22Rv1 (cell line): ENCODE measurements at regions not wholly inside any gene's neighbourhood (a gene's known extent, or its start where the extent isn't known, plus 50 kb on each side); places are given as distances from the start of the nearest gene placed in this dataset.
"Not testable (repeated sequence)": the region's sequence is repeated elsewhere in the genome, so short reads cannot be mapped to it uniquely, and the experiment has no call there.

ENCODE experiments used
- H3K27ac ChIP-seq: fragments of 450-650 bp; 2 replicates; pipeline ENCODE4 v1.5.1; 2017
- ZFX ChIP-seq: fragments of 450-650 bp; IDR thresholded peaks from 2 replicates; pipeline ENCODE4 v1.6.1; 2017; ENCODE audit warnings: antibody characterized with exemption, borderline replicate concordance
- TF ChIP-seq, protein P1 (sequence below): fragments of 450-650 bp; IDR thresholded peaks from 2 replicates; pipeline ENCODE4 v1.5.1; 2017; ENCODE audit warnings: mild to moderate bottlenecking

DNA sequence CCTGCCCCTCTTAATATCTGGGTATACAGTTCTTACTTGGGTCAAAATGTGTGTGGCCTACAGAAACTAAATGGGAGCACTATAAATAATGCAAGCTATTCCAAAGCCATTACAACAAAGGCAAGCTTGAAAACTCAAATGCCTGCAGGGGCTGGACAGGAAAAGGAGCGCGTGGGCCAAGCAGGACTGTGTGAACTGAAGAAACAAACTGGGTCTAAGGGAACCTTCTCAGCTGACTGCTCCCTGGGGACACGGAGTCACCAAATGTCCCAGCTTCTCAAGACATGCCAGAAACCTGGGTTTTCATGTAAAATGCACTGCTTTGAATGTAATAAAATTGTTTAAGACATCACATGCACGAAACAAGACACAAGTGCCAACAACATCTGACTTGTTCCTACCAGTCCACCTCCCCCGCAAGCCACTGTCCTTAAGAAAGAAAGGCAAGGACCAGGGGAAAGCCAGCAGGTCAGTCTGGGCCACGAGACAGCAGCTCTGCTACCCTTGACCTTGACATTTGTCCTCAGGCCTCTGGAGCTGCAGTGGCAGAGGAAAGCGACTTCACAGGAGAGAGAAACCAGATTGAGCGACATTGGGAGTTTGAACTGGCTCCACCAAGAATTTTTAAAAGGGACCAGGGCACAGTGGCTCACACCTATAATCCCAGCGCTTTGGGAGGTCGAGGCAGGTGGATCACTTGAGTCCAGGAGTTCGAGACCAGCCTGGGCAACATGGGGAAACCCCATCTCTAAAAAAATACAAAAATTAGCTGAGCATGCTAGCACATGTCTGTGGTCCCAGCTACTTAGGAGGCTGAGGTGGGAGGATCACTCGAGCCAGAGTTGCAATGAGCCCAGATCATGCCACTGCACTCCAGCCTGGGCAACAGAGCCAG, 89.7 kb upstream of the SH3BP4 start:
- H3K27ac ChIP-seq: no peak overlapping the region

DNA sequence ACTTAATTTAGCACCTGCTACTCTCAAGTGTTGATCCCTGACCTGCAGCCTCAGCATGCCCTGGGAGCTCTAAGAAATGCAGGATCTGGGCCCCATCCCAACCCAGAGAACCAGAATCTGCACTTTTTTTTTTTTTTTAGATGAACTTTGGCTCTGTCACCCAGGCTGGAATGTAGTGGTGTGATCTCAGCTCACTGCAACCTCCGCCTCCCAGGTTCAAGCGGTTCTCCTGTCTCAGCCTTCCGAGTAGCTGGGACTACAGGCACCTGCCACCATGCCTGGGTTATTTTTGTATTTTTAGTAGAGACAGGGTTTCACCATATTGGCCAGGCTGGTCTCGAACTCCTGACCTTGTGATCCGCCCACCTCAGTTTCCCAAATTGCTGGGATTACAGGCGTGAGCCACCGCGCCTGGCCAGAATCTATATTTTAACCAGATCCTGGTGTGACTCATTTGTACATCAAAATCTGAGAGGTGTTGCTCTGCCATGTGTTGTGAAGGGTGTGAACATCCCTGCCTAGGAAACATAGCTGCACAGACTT, 92.4 kb upstream of the SH3BP4 start:
- H3K27ac ChIP-seq: not testable (repeated sequence)

More for the DNA sequence above, 89.7 kb upstream of the SH3BP4 start:
- no peak for TF ChIP-seq ZFX

DNA sequence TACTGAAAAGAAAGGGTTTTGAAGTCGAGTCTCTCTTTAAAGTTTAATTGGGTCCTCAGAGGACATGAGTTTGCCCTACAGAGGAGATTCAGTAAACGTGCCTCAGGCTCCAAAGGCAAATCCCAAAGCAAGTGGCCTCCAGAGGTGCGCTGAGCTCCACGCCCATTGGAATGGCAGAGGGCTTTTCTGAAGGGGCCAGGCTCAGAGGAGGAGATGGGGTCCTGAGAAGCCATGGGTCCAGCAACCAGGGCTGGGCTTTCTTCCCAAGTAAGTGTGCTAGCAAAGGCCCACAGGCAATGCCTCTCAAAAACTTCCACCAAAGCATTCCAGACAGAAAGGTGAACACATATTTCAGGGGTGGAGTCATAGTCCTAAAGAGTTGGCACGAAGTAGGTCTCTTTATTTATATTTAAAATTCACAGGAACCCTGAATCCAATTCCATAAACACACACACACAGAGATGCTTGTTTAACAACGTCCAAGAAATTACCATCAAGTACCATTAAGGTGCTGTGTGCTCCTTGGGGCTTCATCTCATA, 93.0 kb upstream of the SH3BP4 start:
- no peak overlapping the region for H3K27ac ChIP-seq
- TF ChIP-seq, protein P1, sequence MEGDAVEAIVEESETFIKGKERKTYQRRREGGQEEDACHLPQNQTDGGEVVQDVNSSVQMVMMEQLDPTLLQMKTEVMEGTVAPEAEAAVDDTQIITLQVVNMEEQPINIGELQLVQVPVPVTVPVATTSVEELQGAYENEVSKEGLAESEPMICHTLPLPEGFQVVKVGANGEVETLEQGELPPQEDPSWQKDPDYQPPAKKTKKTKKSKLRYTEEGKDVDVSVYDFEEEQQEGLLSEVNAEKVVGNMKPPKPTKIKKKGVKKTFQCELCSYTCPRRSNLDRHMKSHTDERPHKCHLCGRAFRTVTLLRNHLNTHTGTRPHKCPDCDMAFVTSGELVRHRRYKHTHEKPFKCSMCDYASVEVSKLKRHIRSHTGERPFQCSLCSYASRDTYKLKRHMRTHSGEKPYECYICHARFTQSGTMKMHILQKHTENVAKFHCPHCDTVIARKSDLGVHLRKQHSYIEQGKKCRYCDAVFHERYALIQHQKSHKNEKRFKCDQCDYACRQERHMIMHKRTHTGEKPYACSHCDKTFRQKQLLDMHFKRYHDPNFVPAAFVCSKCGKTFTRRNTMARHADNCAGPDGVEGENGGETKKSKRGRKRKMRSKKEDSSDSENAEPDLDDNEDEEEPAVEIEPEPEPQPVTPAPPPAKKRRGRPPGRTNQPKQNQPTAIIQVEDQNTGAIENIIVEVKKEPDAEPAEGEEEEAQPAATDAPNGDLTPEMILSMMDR: no peak
- TF ChIP-seq ZFX: no peak

DNA sequence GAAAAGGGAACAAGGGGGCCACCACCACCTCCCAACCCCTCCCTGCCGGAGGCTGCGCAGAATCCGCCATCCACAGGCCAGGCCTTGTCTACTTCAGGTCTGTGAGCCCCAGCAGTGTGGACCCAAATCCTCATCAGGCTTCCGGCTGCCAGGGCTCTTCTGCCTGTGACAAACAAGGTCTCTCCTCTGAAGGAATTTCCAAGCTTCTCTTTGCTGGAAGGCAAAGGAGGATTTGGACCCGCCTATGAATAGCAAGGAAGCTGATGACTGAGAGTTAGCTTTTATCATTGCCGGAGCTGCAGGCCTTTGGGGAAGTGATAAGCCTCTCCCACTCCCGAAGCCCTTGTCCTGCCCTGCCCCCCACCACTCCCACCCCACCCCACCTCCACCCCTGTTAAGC, 93.7 kb upstream of the SH3BP4 start:
- TF ChIP-seq ZFX: no peak
- TF ChIP-seq, protein P1: no peak
- H3K27ac ChIP-seq: no peak overlapping the region

DNA sequence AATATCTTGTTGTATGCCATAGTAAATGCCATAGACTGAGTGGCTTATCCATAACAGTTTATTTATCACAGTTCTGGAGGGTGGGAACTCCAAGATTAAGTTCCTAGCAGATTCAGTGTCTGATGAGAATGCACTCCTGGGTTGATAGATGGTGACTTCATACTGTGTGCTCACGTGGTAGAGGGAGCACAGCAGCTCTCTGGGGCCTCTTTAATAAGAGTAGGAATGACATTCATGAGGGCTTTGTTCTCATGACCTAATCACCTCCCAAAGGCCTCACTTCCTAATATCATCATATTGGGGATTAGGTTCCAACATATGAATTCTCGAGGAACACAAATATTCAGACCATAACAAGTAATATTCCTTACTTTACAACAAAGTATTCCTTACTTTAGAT, 98.1 kb upstream of the SH3BP4 start:
- TF ChIP-seq, protein P1: no peak
- no peak for TF ChIP-seq ZFX
- H3K27ac ChIP-seq: no peak overlapping the region

DNA sequence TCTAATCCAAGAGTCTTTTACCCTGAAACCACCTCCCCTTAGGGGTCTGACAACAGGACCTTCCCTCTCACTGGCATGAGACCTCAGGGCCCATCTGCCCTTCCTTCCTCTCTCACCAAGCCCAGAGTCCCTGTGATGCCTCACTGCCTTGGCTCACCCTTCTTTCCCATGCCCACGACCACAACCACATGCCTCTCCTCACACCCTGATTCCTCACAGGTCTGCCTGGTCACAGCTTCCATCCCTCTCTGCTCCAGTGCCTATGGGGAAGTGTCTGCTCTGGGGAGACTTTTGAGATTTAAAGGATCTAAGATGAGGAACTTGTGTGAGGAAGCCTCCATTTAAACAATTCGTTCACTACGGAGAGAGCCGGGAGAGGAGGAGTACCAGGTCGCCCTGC, 98.9 kb upstream of the SH3BP4 start:
- TF ChIP-seq, protein P1: no peak
- TF ChIP-seq ZFX: no peak
- no peak overlapping the region for H3K27ac ChIP-seq

DNA sequence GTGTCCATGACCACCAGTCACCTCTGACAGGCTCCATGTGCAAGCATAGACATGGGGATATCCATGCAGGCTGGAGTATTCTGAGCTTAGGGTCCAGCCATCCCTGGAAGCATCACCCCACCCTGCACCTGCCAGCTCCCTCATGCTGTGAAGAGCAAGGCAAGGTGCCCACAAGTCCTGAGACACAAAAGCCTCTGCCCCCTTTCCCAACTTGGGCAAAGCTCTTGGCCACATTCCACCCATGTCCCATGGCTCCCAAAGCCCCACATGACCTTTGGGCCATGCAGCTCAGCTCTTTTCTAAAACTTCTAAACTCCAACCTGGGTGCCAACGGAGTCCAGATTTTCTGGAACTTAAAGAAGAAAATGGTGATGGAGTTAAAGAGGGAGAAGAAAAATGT, 99.8 kb upstream of the SH3BP4 start:
- no peak overlapping the region for H3K27ac ChIP-seq
- no peak for TF ChIP-seq ZFX
- TF ChIP-seq, protein P1: no peak

DNA sequence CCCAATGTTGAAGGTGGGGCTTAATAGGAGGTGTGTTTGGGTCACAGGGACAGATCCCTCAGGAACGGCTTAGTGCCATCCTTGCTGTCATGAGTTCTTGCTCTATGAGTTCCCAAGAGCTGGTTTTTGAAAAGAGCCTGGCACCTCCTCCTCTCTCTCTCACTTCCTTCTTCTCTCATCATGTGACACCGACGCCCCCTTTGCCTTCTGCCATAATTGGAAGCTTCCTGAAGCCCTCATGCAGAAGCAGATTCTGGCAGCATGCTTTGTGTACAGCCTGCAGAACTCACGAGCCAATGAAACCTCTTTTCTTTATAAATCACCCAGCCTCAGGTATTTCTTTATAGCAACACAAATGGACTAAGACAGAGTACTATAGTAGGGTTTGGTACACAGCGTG, 100.4 kb upstream of the SH3BP4 start:
- no peak overlapping the region for H3K27ac ChIP-seq
- TF ChIP-seq, protein P1: no peak
- no peak for TF ChIP-seq ZFX
